22Rv1 (cell line): ENCODE measurements at regions not wholly inside any gene's neighbourhood (a gene's known extent, or its start where the extent isn't known, plus 50 kb on each side); places are given as distances from the start of the nearest gene placed in this dataset.
A peak's percentile ranks its signal among the peaks of the same experiment; 100 is the strongest.

Experiments
- H3K27ac ChIP-seq: fragments of 450-650 bp; 2 replicates; pipeline ENCODE4 v1.5.1; 2017
- ZFX ChIP-seq: fragments of 450-650 bp; IDR thresholded peaks from 2 replicates; pipeline ENCODE4 v1.6.1; 2017; ENCODE audit warnings: antibody characterized with exemption, borderline replicate concordance
- TF ChIP-seq, protein P1 (sequence below): fragments of 450-650 bp; IDR thresholded peaks from 2 replicates; pipeline ENCODE4 v1.5.1; 2017; ENCODE audit warnings: mild to moderate bottlenecking

DNA sequence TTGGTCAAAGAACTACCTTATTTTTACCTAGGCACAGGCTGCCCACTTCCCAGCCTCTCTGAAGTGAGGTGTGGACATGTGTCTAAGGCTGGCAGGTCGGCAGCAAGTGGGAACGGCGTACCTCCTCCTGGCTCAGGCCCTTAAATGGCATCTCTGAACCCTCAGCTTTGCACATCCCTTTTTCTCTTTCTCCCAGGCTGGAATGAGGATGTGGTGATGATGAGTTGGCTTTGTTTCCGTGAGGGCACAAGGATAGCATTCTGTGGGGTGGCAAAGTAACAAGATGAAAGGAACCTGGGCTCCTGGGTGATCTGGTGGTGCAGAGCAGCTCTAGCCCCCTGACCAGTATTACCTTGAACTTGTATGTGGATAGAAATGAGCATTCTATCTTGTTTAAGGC is 196.8 kb downstream of the REEP3 start:
- no peak overlapping the region for H3K27ac ChIP-seq
- TF ChIP-seq, protein P1, sequence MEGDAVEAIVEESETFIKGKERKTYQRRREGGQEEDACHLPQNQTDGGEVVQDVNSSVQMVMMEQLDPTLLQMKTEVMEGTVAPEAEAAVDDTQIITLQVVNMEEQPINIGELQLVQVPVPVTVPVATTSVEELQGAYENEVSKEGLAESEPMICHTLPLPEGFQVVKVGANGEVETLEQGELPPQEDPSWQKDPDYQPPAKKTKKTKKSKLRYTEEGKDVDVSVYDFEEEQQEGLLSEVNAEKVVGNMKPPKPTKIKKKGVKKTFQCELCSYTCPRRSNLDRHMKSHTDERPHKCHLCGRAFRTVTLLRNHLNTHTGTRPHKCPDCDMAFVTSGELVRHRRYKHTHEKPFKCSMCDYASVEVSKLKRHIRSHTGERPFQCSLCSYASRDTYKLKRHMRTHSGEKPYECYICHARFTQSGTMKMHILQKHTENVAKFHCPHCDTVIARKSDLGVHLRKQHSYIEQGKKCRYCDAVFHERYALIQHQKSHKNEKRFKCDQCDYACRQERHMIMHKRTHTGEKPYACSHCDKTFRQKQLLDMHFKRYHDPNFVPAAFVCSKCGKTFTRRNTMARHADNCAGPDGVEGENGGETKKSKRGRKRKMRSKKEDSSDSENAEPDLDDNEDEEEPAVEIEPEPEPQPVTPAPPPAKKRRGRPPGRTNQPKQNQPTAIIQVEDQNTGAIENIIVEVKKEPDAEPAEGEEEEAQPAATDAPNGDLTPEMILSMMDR = no peak
- TF ChIP-seq ZFX = no peak

DNA sequence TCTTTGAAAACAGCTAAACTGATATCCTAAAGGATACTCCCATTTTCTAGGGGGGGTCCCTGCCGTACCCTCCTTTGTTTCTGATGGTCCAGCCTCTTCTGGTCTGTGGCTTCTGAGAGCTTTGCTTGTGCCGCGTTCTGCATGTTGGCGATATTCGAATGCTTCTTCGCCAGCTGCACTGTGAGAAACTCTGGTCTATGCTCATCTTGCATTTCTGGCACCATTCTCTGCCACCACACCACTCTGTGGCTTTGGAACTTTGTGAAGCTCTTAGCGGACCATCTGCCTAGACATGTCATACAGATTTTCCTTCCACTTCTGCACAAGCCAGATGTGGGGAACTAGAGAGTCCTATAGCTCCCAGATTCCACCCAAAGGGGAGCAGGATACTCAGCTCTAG is 197.2 kb downstream of the REEP3 start:
- no peak overlapping the region for H3K27ac ChIP-seq

DNA sequence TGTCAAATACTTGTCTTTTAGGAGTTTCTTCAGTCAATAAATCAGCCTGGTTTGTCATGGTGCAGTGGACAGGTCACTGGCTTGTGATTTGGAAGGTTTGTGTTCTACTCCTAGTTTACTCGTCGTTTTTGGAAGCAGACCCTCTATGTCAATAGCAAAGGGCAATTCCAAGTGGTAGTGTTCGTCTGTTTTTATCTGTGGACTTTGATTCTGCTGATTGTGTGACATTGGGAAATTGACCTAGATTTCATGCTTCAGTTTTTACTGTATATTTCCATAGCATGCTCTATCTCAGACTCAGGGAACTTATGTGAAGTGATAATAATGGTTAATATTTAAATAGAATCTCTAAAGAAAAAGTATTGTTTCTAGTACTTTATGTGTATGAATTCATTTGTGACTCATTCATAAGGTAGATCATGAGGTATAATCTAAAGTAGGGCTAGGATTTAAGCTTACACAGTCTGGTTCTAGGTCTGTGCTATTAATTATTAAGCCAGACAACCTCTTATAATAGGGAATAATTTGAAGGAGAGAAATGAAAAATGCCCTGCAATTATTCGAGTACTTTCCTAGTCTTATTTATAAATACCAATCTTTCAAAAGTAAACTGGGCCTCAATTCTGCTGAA is 198.1 kb downstream of the REEP3 start:
- TF ChIP-seq ZFX = no peak
- TF ChIP-seq, protein P1 = no peak
- H3K27ac ChIP-seq = no peak overlapping the region

More for the DNA sequence above, 197.2 kb downstream of the REEP3 start:
- TF ChIP-seq, protein P1 = no peak
- TF ChIP-seq ZFX = no peak

DNA sequence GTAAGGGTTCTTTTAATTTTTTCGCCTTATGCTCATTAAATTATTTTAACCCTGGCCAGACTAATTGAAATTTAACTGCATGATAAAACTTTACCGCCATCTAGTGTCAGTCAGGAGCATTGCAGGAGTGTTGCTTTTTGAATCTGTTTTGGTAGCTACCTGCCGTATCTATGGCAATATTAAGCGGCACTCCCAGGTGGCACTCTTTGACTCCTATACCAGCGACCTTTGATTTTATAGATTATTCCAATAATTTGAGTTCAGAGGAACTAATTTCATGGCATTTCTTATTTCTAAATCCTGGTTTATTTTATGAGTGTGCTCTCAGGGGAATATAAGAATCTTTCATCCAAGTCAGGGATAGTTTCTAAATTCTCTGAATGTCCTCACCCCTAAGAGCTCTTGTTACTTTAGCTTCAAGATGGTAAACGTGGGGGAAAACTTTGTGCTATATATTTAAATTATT is 198.9 kb downstream of the REEP3 start:
- no peak for TF ChIP-seq ZFX
- TF ChIP-seq, protein P1 = peak; percentile 94

DNA sequence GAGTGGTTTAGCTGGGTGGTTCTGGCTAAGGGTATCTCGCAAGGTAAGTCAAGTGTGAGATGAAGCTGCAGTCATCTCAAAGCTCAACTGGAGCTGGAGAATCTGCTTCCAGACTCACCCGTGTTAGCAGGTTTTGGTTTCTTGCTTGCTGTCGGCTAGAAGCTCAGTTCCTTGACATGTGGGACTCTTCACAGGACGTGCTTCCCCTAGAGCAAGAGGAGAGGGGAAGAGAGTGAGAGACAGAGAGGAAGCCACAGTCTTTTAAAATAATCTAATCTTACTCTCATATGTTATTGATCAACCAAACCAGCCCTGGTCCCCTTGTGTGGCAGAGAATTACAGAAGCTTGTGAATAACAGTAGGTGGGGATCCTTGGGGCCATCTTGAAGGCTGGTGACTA is 199.5 kb downstream of the REEP3 start:
- H3K27ac ChIP-seq = no peak overlapping the region
- TF ChIP-seq, protein P1 = no peak
- no peak for TF ChIP-seq ZFX

More for the DNA sequence above, 198.9 kb downstream of the REEP3 start:
- H3K27ac ChIP-seq = no peak overlapping the region

DNA sequence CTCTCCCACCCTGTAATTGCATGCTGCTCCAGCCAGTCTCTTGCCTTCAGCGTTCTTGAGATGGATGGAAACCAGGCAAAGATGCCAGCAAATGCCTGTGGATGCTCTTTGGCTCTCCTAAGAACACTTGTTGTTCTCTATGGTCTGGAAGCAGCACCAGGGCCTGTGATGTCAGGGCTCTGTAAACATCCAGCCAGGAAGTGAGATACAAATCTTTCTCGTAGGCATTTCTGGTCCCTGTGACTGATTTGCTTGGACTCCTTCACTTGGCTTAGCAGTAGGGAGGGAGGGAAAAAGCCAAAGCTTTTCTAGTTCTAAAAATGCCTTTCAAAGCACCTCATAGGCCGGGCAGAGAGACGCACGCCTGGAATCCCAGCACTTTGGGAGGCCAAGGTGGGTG is 201.3 kb downstream of the REEP3 start:
- no peak overlapping the region for H3K27ac ChIP-seq
- TF ChIP-seq, protein P1 = no peak
- TF ChIP-seq ZFX = no peak

DNA sequence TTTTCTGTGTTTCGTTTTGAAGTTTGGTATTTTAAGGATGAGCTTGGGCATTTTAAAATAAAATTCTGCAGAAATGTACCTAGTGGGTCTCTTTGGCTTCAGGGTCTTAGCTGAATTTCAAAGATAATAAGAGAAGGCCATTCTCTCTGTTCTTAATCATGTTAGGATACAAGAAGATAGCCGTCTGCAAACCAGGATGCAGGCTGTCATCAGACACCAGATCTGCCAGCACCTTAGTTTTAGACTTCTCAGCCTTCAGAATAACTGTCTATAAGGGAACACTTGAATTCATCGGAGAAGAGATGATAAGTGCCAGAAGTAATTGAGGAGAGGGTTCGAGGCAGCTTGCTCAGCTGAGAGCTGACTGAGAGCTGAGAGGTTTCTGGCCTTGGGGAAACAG is 202.1 kb downstream of the REEP3 start:
- TF ChIP-seq, protein P1 = no peak
- no peak for TF ChIP-seq ZFX
- no peak overlapping the region for H3K27ac ChIP-seq
